Renal pelvis (tissue), 1 donor: ENCODE measurements at regions not wholly inside any gene's neighbourhood (a gene's known extent, or its start where the extent isn't known, plus 50 kb on each side); places are given as distances from the start of the nearest gene placed in this dataset.
A peak's percentile ranks its signal among the peaks of the same experiment; 100 is the strongest.
"Not testable (repeated sequence)": the region's sequence is repeated elsewhere in the genome, so short reads cannot be mapped to it uniquely, and the experiment has no call there.

Experiments used
- DNase-seq: peaks from one replicate; pipeline ENCODE4 v3.0.0-alpha.2; 2013

GRCh38 chr4:66837279-66837922, 707.9 kb downstream of the CENPC start:
- DNase-seq, result peak; percentile 50

GRCh38 chr4:66829310-66829709, 716.0 kb downstream of the CENPC start:
- no peak for DNase-seq

- no peak for DNase-seq
These were observed 724.6 kb downstream of the CENPC start for GRCh38 chr4:66820681-66821080.

GRCh38 chr4:66814277-66814676, 731.0 kb downstream of the CENPC start:
- no peak for DNase-seq

DNA sequence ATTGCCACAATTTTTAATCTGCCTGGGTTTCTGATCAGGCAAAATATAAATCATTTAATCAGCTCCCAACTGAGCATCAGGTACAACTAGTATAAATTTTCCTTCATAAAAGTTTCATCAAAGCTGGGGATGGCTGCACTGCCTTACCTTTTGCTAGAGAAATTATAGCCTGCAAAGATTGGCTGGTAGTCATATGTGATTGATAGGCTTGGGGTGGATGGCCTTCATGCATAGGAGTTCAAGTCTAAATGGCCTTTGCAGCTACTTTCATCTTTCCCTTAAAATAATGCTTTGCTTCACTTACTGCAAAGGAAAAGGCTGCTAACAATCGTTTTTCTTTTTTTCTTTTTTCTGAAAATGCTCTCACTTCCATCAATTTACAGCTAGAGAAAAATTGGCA, 739.7 kb downstream of the CENPC start:
- no peak for DNase-seq

GRCh38 chr4:66804979-66805378, 740.3 kb downstream of the CENPC start:
- DNase-seq, result no peak

DNA sequence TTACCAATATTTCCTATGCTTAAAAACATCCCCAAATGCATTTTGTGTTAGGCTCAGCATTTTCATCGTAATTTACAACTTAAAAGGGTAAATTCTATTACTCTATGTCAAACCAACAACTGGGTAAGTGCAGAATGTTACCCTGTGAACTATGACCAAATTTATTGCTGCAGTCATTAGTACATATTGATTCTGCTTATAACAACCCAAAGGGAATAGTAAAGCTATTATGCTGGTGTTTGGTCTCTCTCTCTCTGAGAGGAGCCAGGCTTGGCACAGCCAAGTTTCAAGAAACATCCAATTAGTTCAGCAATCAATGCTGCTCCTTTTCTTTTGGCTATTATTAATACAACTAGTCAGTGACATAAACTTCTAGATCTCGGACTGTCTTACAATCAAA, 747.7 kb downstream of the CENPC start:
- DNase-seq, result no peak

DNA sequence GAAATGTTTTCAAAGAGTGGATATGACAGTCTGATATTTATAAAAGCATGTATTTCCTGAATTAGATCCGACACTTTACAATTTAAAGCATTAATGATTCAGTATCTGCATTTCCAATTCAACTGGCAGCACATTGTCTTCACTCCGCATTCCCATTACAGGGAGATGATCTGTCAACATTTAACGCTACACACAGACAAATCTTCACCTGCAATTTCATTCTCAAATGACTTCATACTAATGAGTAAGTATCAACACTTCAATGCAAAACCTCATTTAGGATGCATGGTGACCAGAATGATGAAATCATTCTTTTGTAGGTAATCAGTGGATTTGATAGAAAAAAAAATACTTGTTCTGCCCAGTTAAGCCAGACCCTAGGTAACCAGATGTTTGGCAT, 749.6 kb downstream of the CENPC start:
- no peak for DNase-seq

- no peak for DNase-seq
These were observed 750.8 kb downstream of the CENPC start for GRCh38 chr4:66794390-66795034.

GRCh38 chr4:66791686-66792085, 753.6 kb downstream of the CENPC start:
- DNase-seq, result no peak

GRCh38 chr4:66785479-66785878, 759.8 kb downstream of the CENPC start:
- no peak for DNase-seq

DNA sequence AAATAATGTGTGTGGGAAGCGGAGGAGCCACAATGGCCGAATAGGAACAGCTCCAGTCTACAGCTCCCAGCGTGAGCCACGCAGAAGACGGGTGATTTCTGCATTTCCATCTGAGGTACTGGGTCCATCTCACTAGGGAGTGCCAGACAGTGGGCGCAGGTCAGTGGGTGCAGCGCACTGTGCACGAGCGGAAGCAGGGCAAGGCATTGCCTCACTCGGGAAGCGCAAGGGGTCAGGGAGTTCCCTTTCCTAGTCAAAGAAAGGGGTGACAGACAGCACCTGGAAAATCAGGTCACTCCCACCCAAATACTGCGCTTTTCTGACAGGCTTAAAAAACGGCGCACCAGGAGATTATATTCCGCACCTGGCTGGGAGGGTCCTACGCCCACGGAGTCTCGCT, 762.6 kb downstream of the CENPC start:
- not testable (repeated sequence) for DNase-seq

DNA sequence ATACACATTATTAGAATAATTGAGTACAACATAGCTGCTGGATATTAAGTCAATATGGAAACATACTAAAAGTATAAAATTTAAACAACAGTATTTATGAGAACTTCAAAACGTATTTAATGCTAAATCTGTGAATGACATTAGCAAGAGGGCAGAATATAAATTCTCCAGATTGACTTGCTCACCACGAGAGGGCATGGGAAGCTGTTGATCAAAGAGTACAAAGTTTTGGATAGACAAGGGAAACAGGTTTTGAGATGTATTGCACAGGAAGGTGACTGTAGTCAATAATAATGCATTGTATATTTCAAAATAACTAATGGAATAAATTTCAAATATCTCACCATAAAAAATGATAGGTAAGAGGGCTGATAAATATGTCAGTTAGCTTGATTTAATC, 768.2 kb downstream of the CENPC start:
- DNase-seq, result no peak

DNA sequence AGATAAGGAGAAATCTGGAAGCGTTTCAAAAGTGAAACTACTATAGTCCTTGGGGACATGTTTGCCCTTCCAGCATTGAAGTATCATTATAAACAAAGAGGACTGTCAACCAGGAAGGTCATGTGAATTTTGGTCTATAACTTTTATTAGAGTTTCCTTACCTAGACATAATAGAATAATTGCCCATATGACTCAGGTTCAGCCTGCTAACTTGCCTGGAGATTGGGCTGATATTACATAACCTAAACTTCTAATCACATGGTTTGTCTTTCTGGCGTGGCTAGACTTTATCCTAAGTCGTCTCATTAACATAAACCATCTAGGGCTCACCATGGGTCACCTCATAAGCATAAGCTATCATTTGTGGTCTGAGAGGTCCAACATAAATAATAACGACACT, 775.9 kb downstream of the CENPC start:
- no peak for DNase-seq

DNA sequence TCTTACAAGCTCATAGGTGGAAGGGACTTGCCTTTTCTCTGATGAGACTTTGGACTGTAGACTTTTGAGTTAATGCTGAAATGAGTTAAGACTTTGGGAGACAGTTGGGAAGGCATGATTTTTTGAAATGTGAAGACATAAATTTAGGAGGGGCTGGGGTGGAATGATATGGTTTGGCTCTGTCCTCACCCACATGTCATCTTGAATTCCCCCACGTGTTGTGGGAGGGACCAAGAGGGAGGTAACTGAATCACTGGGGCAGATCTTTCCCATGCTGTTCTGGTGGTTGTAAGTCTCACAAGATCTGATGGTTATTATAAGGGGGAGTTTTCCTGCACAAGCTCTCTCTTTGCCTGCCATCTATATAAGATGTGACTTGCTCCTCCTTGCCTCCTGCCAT, 777.9 kb downstream of the CENPC start:
- DNase-seq, result no peak

GRCh38 chr4:66766557-66766956, 778.7 kb downstream of the CENPC start:
- no peak for DNase-seq

- DNase-seq, result no peak
These were observed 795.0 kb downstream of the CENPC start for GRCh38 chr4:66750273-66750672.

GRCh38 chr4:66746918-66747317, 798.4 kb downstream of the CENPC start:
- DNase-seq, result not testable (repeated sequence)

GRCh38 chr4:66741081-66741480, 804.2 kb downstream of the CENPC start:
- no peak for DNase-seq

DNA sequence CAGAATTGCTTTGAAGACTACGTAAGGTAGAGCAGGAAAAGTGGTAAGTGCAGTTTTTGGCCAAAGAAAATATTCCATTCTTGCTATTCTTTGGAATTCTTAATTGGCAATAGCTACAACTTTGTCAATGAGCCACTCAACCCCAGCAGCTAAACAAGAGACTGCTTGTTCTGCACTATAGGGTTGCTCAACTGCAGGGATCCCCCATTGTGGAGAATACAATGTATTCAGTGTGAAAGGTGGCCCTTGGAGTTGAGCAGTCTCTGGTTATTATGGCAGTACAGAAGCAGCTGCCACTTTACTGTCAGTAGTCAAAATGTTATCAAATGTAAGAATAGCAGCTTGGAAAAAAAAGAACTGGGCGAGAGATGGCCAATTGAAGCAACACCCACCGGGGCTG, 808.7 kb downstream of the CENPC start:
- no peak for DNase-seq

DNA sequence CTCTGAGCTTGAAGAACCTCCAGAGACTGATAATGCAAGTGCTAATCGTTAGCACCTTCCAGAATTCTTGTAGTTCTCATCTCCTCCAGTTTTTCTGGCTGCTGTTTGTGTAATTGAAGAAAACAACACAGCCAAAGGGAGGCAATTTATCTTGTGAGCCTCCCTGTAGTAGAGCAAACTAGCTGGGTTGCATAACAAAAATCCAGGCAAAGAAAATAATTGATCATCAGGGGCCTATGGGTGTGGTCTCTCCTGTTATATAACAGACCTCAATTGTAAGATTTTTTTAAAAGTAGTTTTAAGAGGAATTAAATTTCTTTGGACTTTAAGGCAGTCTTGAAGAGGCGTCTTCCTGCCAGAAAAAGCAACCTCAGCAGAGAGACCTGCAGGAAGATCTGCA, 817.0 kb downstream of the CENPC start:
- DNase-seq, result no peak

GRCh38 chr4:66712301-66712921, 832.9 kb downstream of the CENPC start:
- not testable (repeated sequence) for DNase-seq

- DNase-seq, result no peak
These were observed 841.1 kb downstream of the CENPC start for GRCh38 chr4:66704243-66704642.

DNA sequence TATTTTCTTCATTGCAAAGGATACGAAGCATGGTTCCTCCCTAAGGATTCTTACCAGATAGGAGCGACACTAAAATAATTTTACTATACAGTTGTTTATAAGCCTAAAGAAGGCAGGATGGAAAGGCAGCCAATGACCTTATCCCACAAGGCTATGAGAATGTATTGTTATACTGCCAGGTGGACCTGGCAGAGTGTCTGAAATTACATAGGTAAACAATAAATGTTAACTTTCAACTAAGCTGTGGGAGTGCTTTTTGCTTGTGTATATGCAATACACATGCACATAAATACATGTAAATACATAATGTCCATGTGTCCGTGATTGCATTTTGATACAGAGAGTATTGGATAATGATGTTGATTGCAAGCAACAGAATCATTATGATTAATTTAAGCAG, 850.6 kb downstream of the CENPC start:
- no peak for DNase-seq
